Ascending aorta (tissue), 2 donors: ENCODE measurements at regions not wholly inside any gene's neighbourhood (a gene's known extent, or its start where the extent isn't known, plus 50 kb on each side); places are given as distances from the start of the nearest gene placed in this dataset.

Experiments used
- DNase-seq, 2 donors: peaks; one replicate each; pipeline ENCODE4 v3.0.0-alpha.2; 2019; ENCODE audit warnings: low spot score in 2 of 2
- H3K27ac ChIP-seq, 2 donors: fragments of 200-600 bp; sonication (generic); one replicate each; pipeline ENCODE4 v1.5.1; 2016 to 2017; ENCODE audit warnings: mild to moderate bottlenecking in 1 of 2
- H3K27me3 ChIP-seq: fragments of 200-600 bp; sonication (generic); one replicate; pipeline ENCODE4 v1.5.1; 2017
- H3K36me3 ChIP-seq, 2 donors: fragments of 200-600 bp; sonication (generic); one replicate each; pipeline ENCODE4 v1.5.1; 2016
- H3K4me1 ChIP-seq, 2 donors: fragments of 200-600 bp; sonication (generic); one replicate each; pipeline ENCODE4 v1.5.1; 2016 to 2017; ENCODE audit warnings: mild to moderate bottlenecking in 1 of 2
- H3K4me3 ChIP-seq, 2 donors: fragments of 200-600 bp; sonication (generic); one replicate each; pipeline ENCODE4 v1.5.1; 2016 to 2017; ENCODE audit warnings: mild to moderate bottlenecking in 1 of 2
- H3K9me3 ChIP-seq, 2 donors: fragments of 200-600 bp; sonication (generic); one replicate each; pipeline ENCODE4 v1.5.1; 2016
- intact Hi-C: fragments of 100-400 bp; cut with DNase I; formaldehyde crosslinking; loops from one replicate; pipeline ENCODE4 v1.15.1; 2023
- TF ChIP-seq, protein P1 (sequence below), 3 experiments: fragments of 200-600 bp in 2 of 3; fragments of 450-650 bp in 1 of 3; sonication (generic) in 2 of 3; IDR thresholded peaks; one replicate each; pipeline ENCODE4 v1.5.1; 2016 to 2019; ENCODE audit warnings: antibody characterized with exemption in 3 of 3, mild to moderate bottlenecking in 1 of 3, moderate library complexity in 1 of 3

DNA sequence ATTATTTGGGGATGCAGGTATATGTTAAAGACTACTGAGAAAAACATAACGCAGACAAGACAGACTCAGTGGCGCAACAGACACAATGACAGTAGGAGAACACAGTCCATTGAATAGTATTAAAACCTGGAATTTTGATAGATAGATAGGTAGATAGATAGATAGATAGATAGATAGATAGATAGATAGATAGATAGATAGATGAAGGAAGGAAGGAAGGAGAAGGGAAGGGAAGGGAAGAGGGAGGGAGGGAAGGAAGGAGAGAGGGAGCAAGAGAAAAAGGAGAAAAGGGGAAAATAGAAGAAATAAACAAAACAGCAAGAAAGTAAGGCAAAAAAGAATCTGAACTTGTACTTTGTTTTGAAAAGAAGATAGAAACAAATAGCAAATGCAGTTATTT is 404.5 kb downstream of the FOXO1 start:
- DNase-seq: no peak
- no peak overlapping the region for H3K4me3 ChIP-seq
- no peaks in the 10 kb centered on the region for H3K36me3 ChIP-seq
- peaks cover 0 to 13% of the 10 kb centered on the region in 2 donors for H3K4me1 ChIP-seq
- no peaks in the 10 kb centered on the region for H3K9me3 ChIP-seq
- intact Hi-C loops: no loop called here
- no peak overlapping the region for H3K27ac ChIP-seq
- no peaks in the 10 kb centered on the region for H3K27me3 ChIP-seq
- TF ChIP-seq, protein P1, sequence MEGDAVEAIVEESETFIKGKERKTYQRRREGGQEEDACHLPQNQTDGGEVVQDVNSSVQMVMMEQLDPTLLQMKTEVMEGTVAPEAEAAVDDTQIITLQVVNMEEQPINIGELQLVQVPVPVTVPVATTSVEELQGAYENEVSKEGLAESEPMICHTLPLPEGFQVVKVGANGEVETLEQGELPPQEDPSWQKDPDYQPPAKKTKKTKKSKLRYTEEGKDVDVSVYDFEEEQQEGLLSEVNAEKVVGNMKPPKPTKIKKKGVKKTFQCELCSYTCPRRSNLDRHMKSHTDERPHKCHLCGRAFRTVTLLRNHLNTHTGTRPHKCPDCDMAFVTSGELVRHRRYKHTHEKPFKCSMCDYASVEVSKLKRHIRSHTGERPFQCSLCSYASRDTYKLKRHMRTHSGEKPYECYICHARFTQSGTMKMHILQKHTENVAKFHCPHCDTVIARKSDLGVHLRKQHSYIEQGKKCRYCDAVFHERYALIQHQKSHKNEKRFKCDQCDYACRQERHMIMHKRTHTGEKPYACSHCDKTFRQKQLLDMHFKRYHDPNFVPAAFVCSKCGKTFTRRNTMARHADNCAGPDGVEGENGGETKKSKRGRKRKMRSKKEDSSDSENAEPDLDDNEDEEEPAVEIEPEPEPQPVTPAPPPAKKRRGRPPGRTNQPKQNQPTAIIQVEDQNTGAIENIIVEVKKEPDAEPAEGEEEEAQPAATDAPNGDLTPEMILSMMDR (IDR thresholded peaks at IDR 0.05): no peak

- H3K4me3 ChIP-seq: no peak overlapping the region
- DNase-seq: no peak
- intact Hi-C loops: no loop called here
- H3K4me1 ChIP-seq: peaks cover 5 to 29% of the 10 kb centered on the region in 2 donors
- TF ChIP-seq, protein P1 (IDR thresholded peaks at IDR 0.05): no peak
- H3K9me3 ChIP-seq: no peaks in the 10 kb centered on the region
- no peak overlapping the region for H3K27ac ChIP-seq
- no peaks in the 10 kb centered on the region for H3K36me3 ChIP-seq
- no peaks in the 10 kb centered on the region for H3K27me3 ChIP-seq
Observed at GRCh38 chr13:40269086-40269485, 397.4 kb downstream of the FOXO1 start.

- H3K4me1 ChIP-seq: peaks cover 5 to 29% of the 10 kb centered on the region in 2 donors
Observed at GRCh38 chr13:40270726-40271125, 395.7 kb downstream of the FOXO1 start.

DNA sequence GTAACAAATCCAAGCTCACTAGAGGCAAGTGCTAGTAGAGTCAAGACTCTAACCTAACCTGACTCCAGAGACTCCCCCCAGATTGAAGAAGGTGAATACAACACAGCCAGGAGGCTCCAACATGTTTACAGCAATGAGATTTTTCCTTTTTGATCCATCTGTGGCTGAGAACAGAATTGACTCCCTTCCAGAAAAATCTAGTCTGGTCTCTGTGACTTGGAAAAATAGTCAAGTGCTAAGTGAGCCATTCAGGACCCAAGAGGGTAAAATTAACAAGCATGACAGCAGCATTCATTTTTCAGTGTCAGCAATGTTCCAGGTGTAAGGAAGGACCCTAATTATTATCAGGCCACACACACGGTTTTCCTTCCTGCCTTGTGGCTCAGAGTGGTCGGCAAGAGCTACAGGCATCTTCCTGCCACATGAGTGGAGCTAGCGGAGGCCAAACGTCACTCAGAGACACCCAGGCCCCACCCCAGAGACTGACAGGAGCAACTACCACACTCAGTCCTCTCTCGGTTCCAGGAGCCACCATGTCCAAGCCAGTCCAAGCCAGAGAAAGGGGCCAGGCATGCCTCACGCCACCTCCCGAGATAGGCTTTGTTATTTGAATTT is 395.1 kb downstream of the FOXO1 start:
- intact Hi-C loops: loop anchor here (5.0 kb wide), 1 partner anchor 201 kb away; no protein-coding TSS in a partner anchor
- peaks cover 5 to 29% of the 10 kb centered on the region in 2 donors for H3K4me1 ChIP-seq
- peak overlapping the region; percentile 88 to 90 for H3K27ac ChIP-seq
- peak overlapping the region in 1 of 2 donors; percentile 18 for H3K4me3 ChIP-seq
- H3K27me3 ChIP-seq: no peaks in the 10 kb centered on the region
- H3K9me3 ChIP-seq: no peaks in the 10 kb centered on the region
- DNase-seq: peak in 1 of 2 donors; percentile 74
- TF ChIP-seq, protein P1 (IDR thresholded peaks at IDR 0.05): no peak
- H3K36me3 ChIP-seq: no peaks in the 10 kb centered on the region

More at GRCh38 chr13:40270726-40271125, 395.7 kb downstream of the FOXO1 start:
- DNase-seq: no peak
- no peak overlapping the region for H3K4me3 ChIP-seq
- H3K36me3 ChIP-seq: no peaks in the 10 kb centered on the region
- H3K9me3 ChIP-seq: no peaks in the 10 kb centered on the region
- H3K27ac ChIP-seq: peak overlapping the region; percentile 88 to 90
- H3K27me3 ChIP-seq: no peaks in the 10 kb centered on the region
- intact Hi-C loops: loop anchor here (5.0 kb wide), 1 partner anchor 202 kb away; no protein-coding TSS in a partner anchor
- TF ChIP-seq, protein P1 (IDR thresholded peaks at IDR 0.05): no peak

DNA sequence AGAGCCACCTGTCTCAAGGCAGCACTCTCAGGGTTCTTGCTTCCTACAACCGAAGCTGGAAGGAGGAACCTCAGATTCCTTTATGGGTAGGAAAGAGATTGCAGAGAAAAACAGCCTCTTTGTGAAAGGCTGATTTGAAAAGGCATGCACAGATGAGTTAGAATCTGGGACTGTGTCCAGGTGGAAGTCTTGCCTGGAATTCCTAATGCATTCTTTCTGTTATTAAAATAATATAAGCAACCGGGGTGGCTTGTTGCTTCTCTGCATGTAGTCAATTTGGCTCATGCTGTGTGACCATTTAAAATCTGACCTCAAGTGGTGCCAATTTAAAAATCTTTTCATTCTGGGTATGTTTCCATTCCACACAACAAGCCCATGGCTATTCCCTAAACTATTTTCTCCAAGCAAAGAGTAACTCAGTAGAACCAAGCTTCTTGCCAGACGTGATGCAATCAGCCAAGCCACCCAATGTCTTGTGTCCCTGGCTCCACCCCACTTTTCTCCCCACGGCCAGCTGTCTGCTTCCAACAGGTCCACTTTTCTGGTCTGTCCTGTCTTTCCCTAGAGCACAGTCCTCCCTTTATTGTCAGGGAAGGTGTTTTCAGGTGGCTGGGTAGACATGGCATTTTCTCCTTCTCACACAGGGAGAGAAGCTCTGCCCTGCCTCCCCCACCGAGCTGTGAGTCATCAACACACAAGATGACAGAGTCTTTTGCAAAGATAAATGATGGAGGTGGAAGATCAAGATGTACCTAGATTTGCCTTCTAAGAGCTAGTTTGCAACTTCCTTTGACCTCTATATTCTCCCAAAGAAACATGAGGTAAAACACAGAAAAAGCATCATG is 394.3 kb downstream of the FOXO1 start:
- no peaks in the 10 kb centered on the region for H3K27me3 ChIP-seq
- H3K36me3 ChIP-seq: no peaks in the 10 kb centered on the region
- no peaks in the 10 kb centered on the region for H3K9me3 ChIP-seq
- H3K4me3 ChIP-seq: peak overlapping the region in 1 of 2 donors; percentile 18
- H3K4me1 ChIP-seq: peaks cover 5 to 29% of the 10 kb centered on the region in 2 donors
- peak overlapping the region; percentile 88 to 90 for H3K27ac ChIP-seq
- DNase-seq: peak; percentile 27 to 94
- intact Hi-C loops: loop anchor here (1.0 to 5.0 kb wide), 3 partner anchors 36 to 200 kb away; no protein-coding TSS in a partner anchor
- TF ChIP-seq, protein P1 (IDR thresholded peaks at IDR 0.05): no peak
